Mesenchymal stem cell (in vitro differentiated cells and primary cell): ENCODE measurements at regions not wholly inside any gene's neighbourhood (a gene's known extent, or its start where the extent isn't known, plus 50 kb on each side); places are given as distances from the start of the nearest gene placed in this dataset.

Experiments used
- DNase-seq: peaks from one replicate; pipeline ENCODE4 v3.0.0-alpha.2; 2013
- H2AFZ ChIP-seq: one replicate; pipeline ENCODE4 v1.6.1; 2013; ENCODE audit warnings: low read depth, mild to moderate bottlenecking, control low read depth, inconsistent platforms, low read length, moderate library complexity
- H2AK5ac ChIP-seq: 2 replicates; pipeline ENCODE4 v1.6.1; 2013; ENCODE audit warnings: low read length, moderate library complexity, mild to moderate bottlenecking, inconsistent platforms; ENCODE audit not compliant: severe bottlenecking
- H2BK120ac ChIP-seq: one replicate; pipeline ENCODE4 v1.6.1; 2013; ENCODE audit warnings: low read depth, mild to moderate bottlenecking, inconsistent platforms, low read length, moderate library complexity
- H2BK12ac ChIP-seq, 2 experiments: one replicate each; pipeline ENCODE4 v1.6.1; 2013; ENCODE audit warnings: inconsistent platforms in 2 of 2, low read length in 2 of 2, mild to moderate bottlenecking in 2 of 2, moderate library complexity in 2 of 2, control low read depth in 1 of 2
- H2BK15ac ChIP-seq: one replicate; pipeline ENCODE4 v1.6.1; 2013; ENCODE audit warnings: mild to moderate bottlenecking, low read depth, inconsistent platforms; ENCODE audit not compliant: poor library complexity, severe bottlenecking
- H2BK5ac ChIP-seq: 2 replicates; pipeline ENCODE4 v1.6.1; 2013; ENCODE audit warnings: low read depth, mild to moderate bottlenecking, low read length, control low read depth, inconsistent platforms; ENCODE audit not compliant: poor library complexity, severe bottlenecking
- H3K14ac ChIP-seq, 2 experiments: one replicate each; pipeline ENCODE4 v1.6.1; 2013; ENCODE audit warnings: inconsistent platforms in 2 of 2, low read length in 2 of 2, control low read depth in 1 of 2, mild to moderate bottlenecking in 1 of 2, moderate library complexity in 1 of 2
- H3K18ac ChIP-seq, 2 experiments: one replicate each; pipeline ENCODE4 v1.6.1; 2013; ENCODE audit warnings: inconsistent platforms in 2 of 2, low read length in 2 of 2, control low read depth in 1 of 2, low read depth in 1 of 2, mild to moderate bottlenecking in 1 of 2
- H3K23ac ChIP-seq, 2 experiments: one replicate each; pipeline ENCODE4 v1.6.1; 2013; ENCODE audit warnings: inconsistent platforms in 2 of 2, low read length in 2 of 2, mild to moderate bottlenecking in 2 of 2, moderate library complexity in 2 of 2, control low read depth in 1 of 2
- H3K27ac ChIP-seq: 2 replicates; pipeline ENCODE4 v1.5.1; 2013; ENCODE audit warnings: mild to moderate bottlenecking, moderate library complexity, low read length, control low read depth, inconsistent platforms; ENCODE audit not compliant: poor library complexity, severe bottlenecking
- H3K27me3 ChIP-seq, 2 experiments: 2 replicates each; pipeline versions ENCODE4 v1.6.1 to v1.7.0; 2013; ENCODE audit warnings: low read length in 2 of 2, mild to moderate bottlenecking in 2 of 2, moderate library complexity in 2 of 2, control low read depth in 1 of 2, inconsistent platforms in 1 of 2; ENCODE audit not compliant: control insufficient read depth in 1 of 2, insufficient read depth in 1 of 2
- H3K36me3 ChIP-seq, 2 experiments: 2 replicates each; pipeline versions ENCODE4 v1.6.1 to v1.7.0; 2013; ENCODE audit warnings: low read length in 2 of 2, control low read depth in 1 of 2, inconsistent platforms in 1 of 2, low read depth in 1 of 2, mild to moderate bottlenecking in 1 of 2; ENCODE audit not compliant: insufficient read depth in 2 of 2, control insufficient read depth in 1 of 2
- H3K4ac ChIP-seq, 2 experiments: one replicate each; pipeline ENCODE4 v1.6.1; 2013; ENCODE audit warnings: inconsistent platforms in 2 of 2, low read length in 2 of 2, mild to moderate bottlenecking in 2 of 2, moderate library complexity in 2 of 2, control low read depth in 1 of 2, low read depth in 1 of 2
- H3K4me1 ChIP-seq: 2 replicates; pipeline ENCODE4 v1.6.1; 2013; ENCODE audit warnings: low read depth, low read length, control low read depth; ENCODE audit not compliant: control insufficient read depth, insufficient read depth
- H3K4me2 ChIP-seq: 2 replicates; pipeline ENCODE4 v1.6.1; 2013; ENCODE audit warnings: low read length, mild to moderate bottlenecking, inconsistent platforms; ENCODE audit not compliant: poor library complexity, severe bottlenecking
- H3K4me3 ChIP-seq, 2 experiments: 2 replicates each; pipeline versions ENCODE4 v1.5.1 to v1.7.0; 2013; ENCODE audit warnings: low read length in 2 of 2, mild to moderate bottlenecking in 2 of 2, control low read depth in 1 of 2, low read depth in 1 of 2; ENCODE audit not compliant: insufficient read depth in 1 of 2
- H3K79me1 ChIP-seq: replicated peaks from 2 replicates; pipeline ENCODE4 v1.6.1; 2013; ENCODE audit warnings: mild to moderate bottlenecking, control low read depth, low read length, inconsistent platforms; ENCODE audit not compliant: poor library complexity, severe bottlenecking
- H3K9ac ChIP-seq: 2 replicates; pipeline ENCODE4 v1.7.0; 2013; ENCODE audit warnings: mild to moderate bottlenecking, low read length, moderate library complexity
- H3K9me3 ChIP-seq: 2 replicates; pipeline ENCODE4 v1.7.0; 2013; ENCODE audit warnings: mild to moderate bottlenecking, low read length; ENCODE audit not compliant: control insufficient read depth
- H4K8ac ChIP-seq: one replicate; pipeline ENCODE4 v1.6.1; 2013; ENCODE audit warnings: inconsistent platforms, mild to moderate bottlenecking, low read length, moderate library complexity
- H4K91ac ChIP-seq: one replicate; pipeline ENCODE4 v1.6.1; 2013; ENCODE audit warnings: mild to moderate bottlenecking, low read length, inconsistent platforms
- WGBS: methylation state at CpG from one replicate; pipeline ENCODE4 v1.1.7; 2013; ENCODE audit warnings: mixed read lengths; 5-methylcytosine and 5-hydroxymethylcytosine counted together

DNA sequence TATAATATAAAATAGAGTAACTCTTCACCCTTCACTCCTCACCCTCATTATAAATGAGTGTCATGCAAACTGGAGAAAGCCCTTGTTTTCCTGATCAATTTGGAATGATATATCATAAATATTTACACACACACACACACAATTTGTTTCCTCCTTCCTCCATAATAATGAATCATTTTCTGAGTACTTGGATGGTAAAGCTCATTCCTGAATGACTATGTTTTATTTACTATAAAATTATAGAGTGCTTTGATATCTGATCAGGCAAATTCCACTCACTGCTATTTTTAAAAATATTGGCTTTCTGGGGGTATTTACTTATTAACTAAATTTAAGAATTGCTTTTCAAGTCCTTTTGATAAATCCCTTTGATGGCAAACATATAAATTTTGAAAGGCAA, 1125.5 kb upstream of the CNTNAP5 start:
- H4K8ac ChIP-seq = no peak overlapping the region
- H3K9ac ChIP-seq = no peak overlapping the region
- no peak overlapping the region for H3K23ac ChIP-seq
- no peaks in the 10 kb centered on the region for H3K36me3 ChIP-seq
- H3K4ac ChIP-seq = no peak overlapping the region
- no peak overlapping the region for H3K4me3 ChIP-seq
- H2AFZ ChIP-seq = no peak overlapping the region
- no peaks in the 10 kb centered on the region for H3K4me1 ChIP-seq
- no peak overlapping the region for H2BK120ac ChIP-seq
- H3K4me2 ChIP-seq = no peak overlapping the region
- H2AK5ac ChIP-seq = no peak overlapping the region
- peaks cover 13% of the 10 kb centered on the region for H3K9me3 ChIP-seq
- H3K27ac ChIP-seq = no peak overlapping the region
- no peak overlapping the region for H2BK12ac ChIP-seq
- no peak overlapping the region for H4K91ac ChIP-seq
- H3K79me1 ChIP-seq = no peaks in the 10 kb centered on the region
- no peak overlapping the region for H3K14ac ChIP-seq
- no peak overlapping the region for H3K18ac ChIP-seq
- H2BK15ac ChIP-seq = no peak overlapping the region
- DNase-seq = no peak
- H2BK5ac ChIP-seq = no peak overlapping the region
- H3K27me3 ChIP-seq = no peaks in the 10 kb centered on the region

DNA sequence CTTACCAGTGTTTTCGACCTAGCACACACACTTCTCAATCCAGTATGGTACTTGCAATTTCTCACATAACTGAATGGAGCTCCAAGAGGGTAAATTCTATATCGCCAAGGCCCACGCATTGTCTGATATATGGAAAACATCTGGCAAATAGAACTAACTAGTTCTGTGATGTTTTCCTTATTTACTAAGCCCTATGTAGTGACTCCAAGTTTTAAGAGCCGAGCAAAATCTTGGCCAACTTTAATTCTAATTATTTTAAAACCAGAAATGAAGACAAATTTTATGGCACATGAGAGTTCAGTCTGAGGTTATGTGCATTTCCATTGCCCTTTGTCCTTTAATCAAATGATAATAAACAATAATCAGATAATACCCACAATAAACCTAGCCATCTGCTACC, 1119.7 kb upstream of the CNTNAP5 start:
- 50% methylated on average over 1 of the region's 4 CpGs for WGBS
- H4K8ac ChIP-seq = no peak overlapping the region
- no peak overlapping the region for H2BK12ac ChIP-seq

DNA sequence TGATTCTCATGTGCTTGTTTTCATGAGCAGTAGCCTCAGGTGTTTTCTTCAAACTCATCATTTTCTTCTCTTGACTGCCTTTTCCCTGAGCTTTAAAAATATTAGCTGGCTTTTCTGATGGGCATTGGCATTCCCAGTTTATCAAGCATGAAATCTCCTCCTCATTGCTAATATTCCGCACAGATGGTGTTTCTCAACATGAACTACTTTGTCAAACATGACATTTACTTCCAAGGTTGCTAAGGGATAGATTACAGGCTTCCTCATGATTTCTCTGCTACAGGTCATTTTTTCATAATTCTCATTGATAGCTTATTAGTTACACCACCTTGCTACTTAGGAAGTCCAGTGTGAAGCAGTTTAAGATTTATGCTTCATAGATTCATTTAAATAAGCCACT, 1116.9 kb upstream of the CNTNAP5 start:
- Histone ChIP-seq H3K27me3 (no peaks in the 10 kb centered on the region), H3K4me3 (no peak overlapping the region), H3K79me1 (no peaks in the 10 kb centered on the region), H3K27ac (no peak overlapping the region), H2AFZ (no peak overlapping the region), H2BK5ac (no peak overlapping the region), H3K14ac (no peak overlapping the region), H3K4me2 (no peak overlapping the region), H4K91ac (no peak overlapping the region), H2AK5ac (no peak overlapping the region), H3K4me1 (no peaks in the 10 kb centered on the region), H2BK120ac (no peak overlapping the region), H4K8ac (no peak overlapping the region), H2BK15ac (no peak overlapping the region), H3K9me3 (peaks cover 9% of the 10 kb centered on the region), H3K4ac (no peak overlapping the region), H3K18ac (no peak overlapping the region), H3K36me3 (no peaks in the 10 kb centered on the region), H3K9ac (no peak overlapping the region), H2BK12ac (no peak overlapping the region), H3K23ac (no peak overlapping the region)
- DNase-seq = no peak
- 100% methylated on average over 1 of the region's 1 CpG for WGBS

More for the DNA sequence above, 1119.7 kb upstream of the CNTNAP5 start:
- H3K14ac ChIP-seq = no peak overlapping the region
- H4K91ac ChIP-seq = no peak overlapping the region
- H2BK120ac ChIP-seq = no peak overlapping the region
- H2AK5ac ChIP-seq = no peak overlapping the region
- H3K23ac ChIP-seq = no peak overlapping the region
- no peak for DNase-seq
- H3K4me3 ChIP-seq = no peak overlapping the region
- H3K36me3 ChIP-seq = no peaks in the 10 kb centered on the region
- peaks cover 16% of the 10 kb centered on the region for H3K9me3 ChIP-seq
- H2BK5ac ChIP-seq = no peak overlapping the region
- no peak overlapping the region for H3K4me2 ChIP-seq
- H3K9ac ChIP-seq = no peak overlapping the region
- no peak overlapping the region for H3K4ac ChIP-seq
- no peak overlapping the region for H3K27ac ChIP-seq
- H2AFZ ChIP-seq = no peak overlapping the region
- H3K18ac ChIP-seq = no peak overlapping the region
- H2BK15ac ChIP-seq = no peak overlapping the region
- no peaks in the 10 kb centered on the region for H3K27me3 ChIP-seq
- no peaks in the 10 kb centered on the region for H3K4me1 ChIP-seq
- H3K79me1 ChIP-seq = no peaks in the 10 kb centered on the region

DNA sequence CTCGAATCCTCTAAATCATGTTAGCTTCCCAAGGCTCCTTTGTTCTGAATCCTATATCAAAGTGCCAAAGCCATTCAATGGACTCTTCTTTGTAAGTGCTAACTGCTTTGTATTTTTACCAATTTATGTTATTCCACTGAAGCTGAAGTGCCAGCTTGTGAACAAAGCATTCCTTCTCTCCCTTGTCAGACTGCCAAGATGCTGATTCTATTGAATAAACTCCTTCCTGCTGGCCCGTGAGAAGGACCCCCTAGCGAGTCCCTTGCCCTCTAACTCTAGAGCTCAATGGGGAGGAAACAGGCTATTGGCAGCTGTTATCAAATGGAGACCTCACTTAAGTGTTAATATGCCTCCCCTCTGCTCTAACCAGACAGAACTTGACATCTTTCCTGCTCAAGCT, 1097.9 kb upstream of the CNTNAP5 start:
- H2BK12ac ChIP-seq = no peak overlapping the region
- no peak overlapping the region for H2AK5ac ChIP-seq
- no peak overlapping the region for H3K4me2 ChIP-seq
- no peak overlapping the region for H3K9ac ChIP-seq
- no peak overlapping the region for H4K91ac ChIP-seq
- no peaks in the 10 kb centered on the region for H3K36me3 ChIP-seq
- no peak overlapping the region for H3K27ac ChIP-seq
- H2BK120ac ChIP-seq = no peak overlapping the region
- H2BK5ac ChIP-seq = no peak overlapping the region
- H2AFZ ChIP-seq = no peak overlapping the region
- H3K4me3 ChIP-seq = no peak overlapping the region
- H4K8ac ChIP-seq = no peak overlapping the region
- H3K14ac ChIP-seq = no peak overlapping the region
- no peaks in the 10 kb centered on the region for H3K27me3 ChIP-seq
- H2BK15ac ChIP-seq = no peak overlapping the region
- H3K4ac ChIP-seq = no peak overlapping the region
- no peak overlapping the region for H3K18ac ChIP-seq
- no peaks in the 10 kb centered on the region for H3K79me1 ChIP-seq
- no peak overlapping the region for H3K23ac ChIP-seq
- no peak for DNase-seq
- 34% methylated on average over 3 of the region's 3 CpGs for WGBS
- no peaks in the 10 kb centered on the region for H3K4me1 ChIP-seq
- peaks cover 26% of the 10 kb centered on the region for H3K9me3 ChIP-seq
